ENCODE measurements at regions not wholly inside any gene's neighbourhood (a gene's known extent, or its start where the extent isn't known, plus 50 kb on each side); places are given as distances from the start of the nearest gene placed in this dataset.

GRCh38 chr13:68929075-68929745 lies 1178.4 kb upstream of the ATXN8OS start:
- WGBS, 2 experiments (ENCODE audit: extremely low coverage in 1 of 2, insufficient coverage in 1 of 2, insufficient read length in 1 of 2, insufficient replicate concordance in 2 of 2, low coverage in 1 of 2, low lambda C conversion rate in 2 of 2, missing lambda C conversion rate in 1 of 2) = 87% methylated on average over 3 of the region's 3 CpGs; no CpG with 5 or more reads in 1 of the 2 experiments
- no peak overlapping the region for H2AFZ ChIP-seq (ENCODE audit: low read length)
- no peaks in the 10 kb centered on the region for H3K79me2 ChIP-seq (ENCODE audit: control insufficient read depth in 1 of 2, insufficient read depth in 2 of 2, low read length in 2 of 2)
- H2BK120ac ChIP-seq (replicated peaks; ENCODE audit: low read depth, low read length) = no peak overlapping the region
- no peaks in the 10 kb centered on the region; a peak in 1 of 4 replicates for H3K9me3 ChIP-seq (ENCODE audit: insufficient read depth in 2 of 2, low read depth in 1 of 2, low read length in 1 of 2)
- no peak overlapping the region for H3K18ac ChIP-seq (ENCODE audit: extremely low read depth, low read length)
- H3K27ac ChIP-seq (ENCODE audit: low read depth, low read length) = no peak overlapping the region
- H3K9ac ChIP-seq (replicated peaks in 1 of 4; ENCODE audit: extremely low read depth in 1 of 4, low read depth in 3 of 4, low read length in 3 of 4) = no peak overlapping the region
- H4K91ac ChIP-seq (replicated peaks; ENCODE audit: insufficient read length, low read length) = no peak overlapping the region
- H3K23me2 ChIP-seq (ENCODE audit: low read depth, low read length) = no peaks in the 10 kb centered on the region; the same call in 1 of the 2 replicates
- no peak overlapping the region for H4K8ac ChIP-seq (ENCODE audit: extremely low read depth, insufficient read depth, low read length)
- H3K56ac ChIP-seq (replicated peaks; ENCODE audit: insufficient read length, low read depth, low read length) = no peak overlapping the region
- no peak overlapping the region for H2AK5ac ChIP-seq (ENCODE audit: low read depth, low read length)
- no peak overlapping the region for H2BK5ac ChIP-seq (ENCODE audit: low read depth, low read length)
- no peak overlapping the region for H3K14ac ChIP-seq (ENCODE audit: insufficient read length)
- CTCF ChIA-PET (ENCODE audit: partially characterized antibody) = interaction anchor here (1.3 kb wide), 1 partner anchor 119 kb away, joined by 3 read pairs; no protein-coding TSS in a partner anchor
- no peak overlapping the region for H3K4ac ChIP-seq (replicated peaks; ENCODE audit: insufficient read length, low read depth, low read length)
- H3K4me3 ChIP-seq (ENCODE audit: extremely low read depth in 1 of 4, insufficient read depth in 2 of 4, low read depth in 3 of 4, low read length in 4 of 4) = no peak overlapping the region
- no peaks in the 10 kb centered on the region for H3K79me1 ChIP-seq (ENCODE audit: low read depth, low read length)
- no peak for DNase-seq (ENCODE audit: low read depth in 1 of 2, low spot score in 2 of 2)
- no peaks in the 10 kb centered on the region for H3K36me3 ChIP-seq (ENCODE audit: control insufficient read depth in 2 of 4, insufficient read depth in 4 of 4, low read length in 3 of 4)
- no peaks in the 10 kb centered on the region for H3K27me3 ChIP-seq (replicated peaks in 1 of 4; ENCODE audit: control insufficient read depth in 3 of 4, extremely low read depth in 1 of 4, insufficient read depth in 3 of 4, low read length in 3 of 4)
- H3K4me1 ChIP-seq (replicated peaks in 1 of 4; ENCODE audit: control insufficient read depth in 3 of 4, insufficient read depth in 4 of 4, low read length in 3 of 4) = no peaks in the 10 kb centered on the region
- no peak overlapping the region for H2BK20ac ChIP-seq (ENCODE audit: low read length)
- no peak overlapping the region for H3K23ac ChIP-seq (ENCODE audit: insufficient read length)
- no peak for FAIRE-seq
- no peak overlapping the region for H3K4me2 ChIP-seq (ENCODE audit: insufficient read depth in 1 of 2, low read depth in 2 of 2, low read length in 2 of 2)
- H4K5ac ChIP-seq (ENCODE audit: insufficient read length, low read depth, low read length) = no peak overlapping the region
- H4K20me1 ChIP-seq (replicated peaks in 1 of 2; ENCODE audit: control insufficient read depth in 1 of 2, insufficient read depth in 2 of 2, low read length in 2 of 2) = no peaks in the 10 kb centered on the region
- no peak overlapping the region for H2BK15ac ChIP-seq (ENCODE audit: low read length)
- H2BK12ac ChIP-seq (ENCODE audit: low read depth, low read length) = no peak overlapping the region
- POLR2A ChIA-PET (ENCODE audit: partially characterized antibody) = no interaction called here
- TF ChIP-seq SP4 (IDR thresholded peaks at IDR 0.05; ENCODE audit: low read length) = no peak
- TF ChIP-seq RAD21 (IDR thresholded peaks at IDR 0.05 in 1 of 2, conservative IDR thresholded peaks at IDR 0.05 in 1 of 2; ENCODE audit: low read depth in 2 of 2, low read length in 2 of 2) = no peak
- no peak for TF ChIP-seq CBX8 (IDR thresholded peaks at IDR 0.05; ENCODE audit: borderline replicate concordance, low read depth, low read length)
- no peak for TF ChIP-seq ATF3 (IDR thresholded peaks at IDR 0.05; ENCODE audit: insufficient read depth, low read depth, low read length)
- no peak for TF ChIP-seq TAF7 (optimal IDR thresholded peaks at IDR 0.05; ENCODE audit: borderline replicate concordance, low read depth, low read length)
- TF ChIP-seq SIX5 (IDR thresholded peaks at IDR 0.05; ENCODE audit: low read depth, low read length) = no peak
- TF ChIP-seq GABPA (IDR thresholded peaks at IDR 0.05; ENCODE audit: borderline replicate concordance, insufficient read depth, low read length) = no peak
- TF ChIP-seq SIN3A (conservative IDR thresholded peaks at IDR 0.05 in 1 of 2, IDR thresholded peaks at IDR 0.05 in 1 of 2; ENCODE audit: low read depth in 1 of 2, low read length in 2 of 2) = no peak
- TF ChIP-seq POU5F1 (IDR thresholded peaks at IDR 0.05; ENCODE audit: low read depth, low read length) = no peak
- TF ChIP-seq MAX (IDR thresholded peaks at IDR 0.05) = no peak
- TF ChIP-seq EZH2 (IDR thresholded peaks at IDR 0.05; ENCODE audit: low read depth, low read length, severe bottlenecking) = no peak
- no peak for TF ChIP-seq CTBP2 (IDR thresholded peaks at IDR 0.05; ENCODE audit: borderline replicate concordance, insufficient read depth, insufficient read length, low read length)

All from H1 (cell line).